ENCODE measurements at regions not wholly inside any gene's neighbourhood (a gene's known extent, or its start where the extent isn't known, plus 50 kb on each side); places are given as distances from the start of the nearest gene placed in this dataset.
"Not testable (repeated sequence)": the region's sequence is repeated elsewhere in the genome, so short reads cannot be mapped to it uniquely, and the experiment has no call there.

- TF ChIP-seq EP300 (IDR thresholded peaks at IDR 0.05): not testable (repeated sequence)
- TF ChIP-seq, protein P1, sequence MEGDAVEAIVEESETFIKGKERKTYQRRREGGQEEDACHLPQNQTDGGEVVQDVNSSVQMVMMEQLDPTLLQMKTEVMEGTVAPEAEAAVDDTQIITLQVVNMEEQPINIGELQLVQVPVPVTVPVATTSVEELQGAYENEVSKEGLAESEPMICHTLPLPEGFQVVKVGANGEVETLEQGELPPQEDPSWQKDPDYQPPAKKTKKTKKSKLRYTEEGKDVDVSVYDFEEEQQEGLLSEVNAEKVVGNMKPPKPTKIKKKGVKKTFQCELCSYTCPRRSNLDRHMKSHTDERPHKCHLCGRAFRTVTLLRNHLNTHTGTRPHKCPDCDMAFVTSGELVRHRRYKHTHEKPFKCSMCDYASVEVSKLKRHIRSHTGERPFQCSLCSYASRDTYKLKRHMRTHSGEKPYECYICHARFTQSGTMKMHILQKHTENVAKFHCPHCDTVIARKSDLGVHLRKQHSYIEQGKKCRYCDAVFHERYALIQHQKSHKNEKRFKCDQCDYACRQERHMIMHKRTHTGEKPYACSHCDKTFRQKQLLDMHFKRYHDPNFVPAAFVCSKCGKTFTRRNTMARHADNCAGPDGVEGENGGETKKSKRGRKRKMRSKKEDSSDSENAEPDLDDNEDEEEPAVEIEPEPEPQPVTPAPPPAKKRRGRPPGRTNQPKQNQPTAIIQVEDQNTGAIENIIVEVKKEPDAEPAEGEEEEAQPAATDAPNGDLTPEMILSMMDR (IDR thresholded peaks at IDR 0.05): not testable (repeated sequence)
These were observed 184.6 kb downstream of the LAT start for GRCh38 chr16:29169295-29169994.

Measured in suprapubic skin (tissue), 3 donors.